Transverse colon (tissue), 4 donors: ENCODE measurements at regions not wholly inside any gene's neighbourhood (a gene's known extent, or its start where the extent isn't known, plus 50 kb on each side); places are given as distances from the start of the nearest gene placed in this dataset.

ENCODE experiments used
- DNase-seq: peaks from one replicate; pipeline ENCODE4 v3.0.0-alpha.2; 2019
- H3K27ac ChIP-seq, 4 donors: fragments of 200-600 bp; sonication (generic); 2 replicates each; pipeline ENCODE4 v1.5.1; 2016 to 2018; ENCODE audit warnings: inconsistent platforms in 4 of 4
- H3K27me3 ChIP-seq: fragments of 200-600 bp; sonication (generic); 2 replicates; pipeline ENCODE4 v1.5.1; 2017; ENCODE audit warnings: inconsistent platforms
- H3K36me3 ChIP-seq, 4 donors: fragments of 200-600 bp; sonication (generic); 2 replicates each; pipeline ENCODE4 v1.5.1; 2017 to 2019; ENCODE audit warnings: inconsistent platforms in 4 of 4
- H3K4me1 ChIP-seq, 4 donors: fragments of 200-600 bp; sonication (generic); 2 replicates each; pipeline ENCODE4 v1.5.1; 2017 to 2020; ENCODE audit warnings: inconsistent platforms in 4 of 4
- H3K4me3 ChIP-seq, 4 donors: fragments of 200-600 bp; sonication (generic); 1 replicate in 1 of 4; 2 replicates in 3 of 4; pipeline versions ENCODE4 v1.5.1 to v1.6.1; 2017 to 2019; ENCODE audit warnings: inconsistent platforms in 4 of 4
- H3K9me3 ChIP-seq, 2 donors: fragments of 200-600 bp; sonication (generic); 2 replicates each; pipeline ENCODE4 v1.5.1; 2017 to 2019; ENCODE audit warnings: inconsistent platforms in 2 of 2
- EP300 ChIP-seq: sonication (generic); formaldehyde crosslinking; IDR thresholded peaks from one replicate; pipeline ENCODE4 v1.6.1; 2017; ENCODE audit warnings: antibody characterized with exemption, low read depth
- POLR2A ChIP-seq: fragments of 450-650 bp; IDR thresholded peaks from one replicate; pipeline ENCODE4 v1.6.1; 2016; ENCODE audit warnings: antibody characterized with exemption, mild to moderate bottlenecking, moderate library complexity
- POLR2AphosphoS5 ChIP-seq, 3 donors: sonication (generic); formaldehyde crosslinking; IDR thresholded peaks; one replicate each; pipeline ENCODE4 v1.6.1; 2016; ENCODE audit warnings: antibody characterized with exemption in 3 of 3
- WGBS, 2 donors: methylation state at CpG; one replicate each; pipeline ENCODE4 v1.1.5; 2018; ENCODE audit warnings: low coverage in 1 of 2; 5-methylcytosine and 5-hydroxymethylcytosine counted together
- in situ Hi-C, 4 donors: fragments of 200-750 bp; cut with MboI; loops; one replicate each; pipeline versions ENCODE4 v1.15.0 to v1.15.1; 2017; ENCODE audit warnings: low sequenced_read_pairs in 3 of 4, low pct_ligation_motif_present in 1 of 4, low pct_unique_long_range_greater_than_20kb in 1 of 4
- intact Hi-C: fragments of 100-400 bp; cut with DNase I; formaldehyde crosslinking; loops from one replicate; pipeline ENCODE4 v1.15.1; 2023; ENCODE audit warnings: low total_unique reads
- TF ChIP-seq, protein P1 (sequence below), 5 experiments: fragments of 200-600 bp in 3 of 5; fragments of 450-650 bp in 2 of 5; sonication (generic) in 3 of 5; IDR thresholded peaks; 1 replicate in 2 of 5; 2 replicates in 3 of 5; pipeline ENCODE4 v1.5.1; 2016 to 2017; ENCODE audit warnings: antibody characterized with exemption in 5 of 5, inconsistent platforms in 3 of 5, mild to moderate bottlenecking in 2 of 5, moderate library complexity in 1 of 5

DNA sequence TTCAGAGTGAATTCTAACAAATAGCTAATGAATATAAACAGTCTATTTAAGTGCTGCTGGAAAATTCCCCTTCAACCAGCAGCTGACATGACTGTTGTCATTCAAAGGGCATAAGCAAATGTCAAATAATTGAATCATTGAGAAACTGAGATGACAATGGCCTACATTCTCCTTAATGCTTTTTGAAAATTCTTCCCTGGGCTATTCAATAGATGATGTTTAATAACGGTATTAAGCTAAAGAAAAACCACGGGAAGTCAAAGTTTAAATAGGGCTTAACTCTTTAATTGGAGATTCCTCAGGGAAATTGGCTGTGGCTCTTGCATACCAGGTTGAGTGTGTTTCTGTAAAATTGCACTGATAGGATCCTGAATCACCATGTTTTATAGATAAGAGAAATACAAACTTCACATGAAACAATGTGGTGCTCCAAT is 77.0 kb downstream of the ARL4A start:
- no peak for DNase-seq
- Histone ChIP-seq H3K4me1 (no peaks in the 10 kb centered on the region), H3K9me3 (no peaks in the 10 kb centered on the region), H3K27ac (no peak overlapping the region), H3K27me3 (no peaks in the 10 kb centered on the region), H3K4me3 (no peak overlapping the region), H3K36me3 (no peaks in the 10 kb centered on the region)
- TF ChIP-seq EP300 (no peak), POLR2A (no peak), POLR2AphosphoS5 (IDR thresholded peaks at IDR 0.05) (no peak)
- TF ChIP-seq, protein P1, sequence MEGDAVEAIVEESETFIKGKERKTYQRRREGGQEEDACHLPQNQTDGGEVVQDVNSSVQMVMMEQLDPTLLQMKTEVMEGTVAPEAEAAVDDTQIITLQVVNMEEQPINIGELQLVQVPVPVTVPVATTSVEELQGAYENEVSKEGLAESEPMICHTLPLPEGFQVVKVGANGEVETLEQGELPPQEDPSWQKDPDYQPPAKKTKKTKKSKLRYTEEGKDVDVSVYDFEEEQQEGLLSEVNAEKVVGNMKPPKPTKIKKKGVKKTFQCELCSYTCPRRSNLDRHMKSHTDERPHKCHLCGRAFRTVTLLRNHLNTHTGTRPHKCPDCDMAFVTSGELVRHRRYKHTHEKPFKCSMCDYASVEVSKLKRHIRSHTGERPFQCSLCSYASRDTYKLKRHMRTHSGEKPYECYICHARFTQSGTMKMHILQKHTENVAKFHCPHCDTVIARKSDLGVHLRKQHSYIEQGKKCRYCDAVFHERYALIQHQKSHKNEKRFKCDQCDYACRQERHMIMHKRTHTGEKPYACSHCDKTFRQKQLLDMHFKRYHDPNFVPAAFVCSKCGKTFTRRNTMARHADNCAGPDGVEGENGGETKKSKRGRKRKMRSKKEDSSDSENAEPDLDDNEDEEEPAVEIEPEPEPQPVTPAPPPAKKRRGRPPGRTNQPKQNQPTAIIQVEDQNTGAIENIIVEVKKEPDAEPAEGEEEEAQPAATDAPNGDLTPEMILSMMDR (IDR thresholded peaks at IDR 0.05) = no peak
- 67 to 71% methylated on average over 2 of the region's 2 CpGs for WGBS, 2 donors
- intact Hi-C loops = no loop called here
- in situ Hi-C loops = no loop called here

DNA sequence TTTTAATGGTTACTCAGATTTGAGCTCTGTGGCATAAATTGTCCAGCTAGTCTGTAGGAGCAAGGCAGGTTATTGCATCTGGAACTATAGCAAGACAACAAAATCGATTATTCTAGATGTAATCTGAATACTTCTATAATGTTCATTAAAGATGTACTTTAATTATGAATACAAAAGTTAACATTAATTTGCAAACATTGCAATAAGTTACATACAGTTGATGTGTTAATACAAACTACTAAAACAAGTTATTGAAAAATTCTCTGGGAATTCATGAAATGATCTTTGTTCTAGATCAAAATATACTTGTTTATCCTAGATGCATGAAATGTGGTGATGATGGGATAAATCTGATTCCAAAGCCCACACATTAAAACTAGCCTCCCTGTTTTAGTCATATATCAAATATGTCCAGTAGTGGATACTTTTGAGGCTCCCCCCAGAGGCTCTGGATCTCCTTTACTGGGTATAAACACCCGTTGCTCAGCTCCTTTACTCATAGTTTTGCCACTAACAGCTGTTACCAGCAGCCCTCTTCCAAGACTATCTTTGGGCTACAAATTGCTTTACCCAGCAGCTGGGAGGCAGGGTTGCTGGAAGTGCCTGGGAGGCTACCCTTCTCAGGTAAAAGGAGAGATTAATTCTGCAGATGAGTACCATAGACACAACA is 78.1 kb downstream of the ARL4A start:
- peaks cover 0 to 11% (median 8%) of the 10 kb centered on the region in 4 donors for H3K4me1 ChIP-seq
- H3K36me3 ChIP-seq = no peaks in the 10 kb centered on the region
- no peak overlapping the region for H3K4me3 ChIP-seq
- 65 to 92% methylated on average over 1 to 2 of the region's 2 CpGs for WGBS, 2 donors
- no peak for DNase-seq
- in situ Hi-C loops (no loop called here), intact Hi-C loops (no loop called here)
- H3K27me3 ChIP-seq = no peaks in the 10 kb centered on the region
- no peak overlapping the region for H3K27ac ChIP-seq
- TF ChIP-seq, protein P1 (IDR thresholded peaks at IDR 0.05) = no peak
- TF ChIP-seq POLR2AphosphoS5 (IDR thresholded peaks at IDR 0.05) (no peak), POLR2A (no peak), EP300 (no peak)
- H3K9me3 ChIP-seq = no peaks in the 10 kb centered on the region

DNA sequence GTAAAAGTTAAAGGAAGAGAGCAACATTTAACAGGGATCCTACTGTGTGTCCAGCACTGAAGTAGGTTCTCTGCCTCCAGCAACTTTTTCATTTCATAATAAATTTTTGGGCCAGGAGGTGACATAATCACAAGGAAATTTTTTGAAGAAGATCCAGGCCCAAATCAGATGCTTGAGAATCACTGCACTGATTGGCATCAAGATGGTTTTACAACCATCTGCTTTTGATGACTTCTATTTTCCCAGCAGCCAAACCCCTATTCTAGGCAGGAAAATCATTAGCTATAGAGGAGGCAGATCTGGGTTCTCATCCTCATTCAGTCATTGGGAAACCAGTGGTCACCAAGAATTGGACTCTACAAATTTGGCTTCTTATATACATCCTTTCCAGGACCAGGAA is 79.0 kb downstream of the ARL4A start:
- H3K4me3 ChIP-seq = no peak overlapping the region
- intact Hi-C loops (no loop called here), in situ Hi-C loops (no loop called here)
- no peaks in the 10 kb centered on the region for H3K9me3 ChIP-seq
- H3K27ac ChIP-seq = no peak overlapping the region
- no peak for DNase-seq
- no peak for TF ChIP-seq EP300
- TF ChIP-seq, protein P1 (IDR thresholded peaks at IDR 0.05) = no peak
- no peak for TF ChIP-seq POLR2AphosphoS5 (IDR thresholded peaks at IDR 0.05)
- TF ChIP-seq POLR2A = no peak
- H3K36me3 ChIP-seq = no peaks in the 10 kb centered on the region
- H3K4me1 ChIP-seq = peaks cover 0 to 19% (median 17%) of the 10 kb centered on the region in 4 donors
- H3K27me3 ChIP-seq = no peaks in the 10 kb centered on the region

DNA sequence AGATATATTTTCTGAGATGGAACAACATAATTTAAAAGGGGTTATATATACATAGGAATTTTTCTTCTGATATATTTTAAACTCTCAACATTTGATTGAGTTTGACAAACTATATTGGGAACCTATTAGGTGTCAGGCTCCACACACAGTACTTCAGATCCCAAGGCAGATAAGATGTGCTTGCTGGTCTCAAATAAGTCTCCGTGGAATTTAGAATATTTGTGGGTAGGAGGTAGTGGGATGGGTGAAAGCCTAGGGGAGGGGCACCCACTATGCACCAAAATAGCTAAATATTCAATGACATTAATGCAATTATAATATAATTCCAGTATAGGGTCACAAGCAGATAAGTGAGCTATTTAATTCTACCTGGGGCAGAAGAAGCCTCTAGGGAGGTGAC is 81.5 kb downstream of the ARL4A start:
- no peaks in the 10 kb centered on the region for H3K9me3 ChIP-seq
- H3K4me1 ChIP-seq = peaks cover 0 to 28% (median 21%) of the 10 kb centered on the region in 4 donors
- 63 to 86% methylated on average over 1 of the region's 1 CpG for WGBS, 2 donors
- H3K36me3 ChIP-seq = no peaks in the 10 kb centered on the region
- H3K4me3 ChIP-seq = no peak overlapping the region
- in situ Hi-C loops = no loop called here
- no peak overlapping the region for H3K27ac ChIP-seq
- TF ChIP-seq, protein P1 (IDR thresholded peaks at IDR 0.05) = no peak
- no peak for TF ChIP-seq POLR2A
- TF ChIP-seq POLR2AphosphoS5 (IDR thresholded peaks at IDR 0.05) = no peak
- no peak for TF ChIP-seq EP300
- no peaks in the 10 kb centered on the region for H3K27me3 ChIP-seq
- no peak for DNase-seq
- intact Hi-C loops = no loop called here
